GM19240 (cell line): ENCODE measurements at regions not wholly inside any gene's neighbourhood (a gene's known extent, or its start where the extent isn't known, plus 50 kb on each side); places are given as distances from the start of the nearest gene placed in this dataset.
"Not testable (repeated sequence)": the region's sequence is repeated elsewhere in the genome, so short reads cannot be mapped to it uniquely, and the experiment has no call there.

Experiments used
- DNase-seq: peaks from one replicate; pipeline ENCODE4 v3.0.0; 2011; ENCODE audit warnings: low spot score; ENCODE audit not compliant: insufficient read length

DNA sequence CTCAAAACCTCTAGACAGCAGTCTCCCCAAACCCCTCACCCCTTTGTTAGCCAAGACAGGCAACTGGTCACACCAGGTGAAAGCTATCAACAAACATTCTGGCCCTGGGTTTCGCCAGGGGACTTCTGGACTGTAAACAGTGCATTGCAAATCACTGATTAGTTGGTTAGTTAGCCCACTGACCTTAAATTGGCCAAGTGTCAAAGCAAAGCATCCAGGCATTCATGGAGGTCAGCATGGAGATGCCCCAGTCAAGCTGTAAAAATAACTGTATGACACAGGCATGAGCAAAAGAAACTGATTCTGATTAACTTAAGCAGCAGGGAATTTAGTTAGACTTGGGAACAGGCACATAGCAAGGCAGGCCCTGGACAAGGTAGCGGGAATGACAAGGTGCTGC is 156.0 kb upstream of the TTC29 start:
- DNase-seq: no peak

DNA sequence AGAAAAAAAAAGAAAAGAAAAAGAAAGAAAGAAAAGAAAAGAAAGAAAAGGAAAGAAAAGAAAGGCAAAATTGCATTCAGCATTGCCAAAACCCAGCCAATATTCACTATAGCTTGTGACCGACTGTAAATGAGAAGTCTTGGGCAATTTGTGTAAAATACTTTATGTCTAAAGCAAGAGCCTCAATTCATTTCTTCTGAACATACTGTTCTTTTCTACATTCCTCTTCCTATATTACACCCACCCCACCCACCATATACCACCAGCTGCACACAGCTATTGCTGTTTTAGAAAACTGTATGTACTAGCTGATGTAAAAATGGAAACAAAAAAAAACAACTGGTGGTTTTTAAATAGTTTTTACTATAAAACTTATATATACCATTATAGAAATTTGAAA is 156.9 kb upstream of the TTC29 start:
- no peak for DNase-seq

DNA sequence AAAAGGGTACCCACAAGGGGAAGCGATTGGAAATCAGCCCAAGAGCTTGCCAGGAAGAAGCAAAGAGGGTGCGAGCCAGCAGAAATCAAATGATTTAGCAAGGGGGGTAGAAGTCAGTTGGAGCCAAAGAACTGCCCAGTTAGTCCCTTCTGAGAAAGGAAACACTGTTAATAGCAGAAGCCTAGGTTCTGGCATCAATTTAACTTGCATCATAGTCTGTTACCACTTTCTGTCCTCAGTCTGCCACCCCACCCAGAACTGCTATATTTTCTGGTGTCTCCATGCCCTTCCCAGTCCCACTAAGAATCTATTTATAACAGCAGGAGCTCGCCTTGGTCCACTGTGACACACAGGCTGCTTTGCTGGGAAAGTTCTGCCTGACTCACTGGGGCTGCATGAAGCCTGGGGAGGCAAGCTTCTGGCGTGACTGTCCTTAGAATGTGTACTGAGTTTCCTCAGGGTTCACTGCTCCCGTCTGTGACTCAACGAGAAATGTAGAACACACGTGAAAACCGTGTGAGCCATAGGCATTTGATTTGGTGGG is 157.8 kb upstream of the TTC29 start:
- no peak for DNase-seq

DNA sequence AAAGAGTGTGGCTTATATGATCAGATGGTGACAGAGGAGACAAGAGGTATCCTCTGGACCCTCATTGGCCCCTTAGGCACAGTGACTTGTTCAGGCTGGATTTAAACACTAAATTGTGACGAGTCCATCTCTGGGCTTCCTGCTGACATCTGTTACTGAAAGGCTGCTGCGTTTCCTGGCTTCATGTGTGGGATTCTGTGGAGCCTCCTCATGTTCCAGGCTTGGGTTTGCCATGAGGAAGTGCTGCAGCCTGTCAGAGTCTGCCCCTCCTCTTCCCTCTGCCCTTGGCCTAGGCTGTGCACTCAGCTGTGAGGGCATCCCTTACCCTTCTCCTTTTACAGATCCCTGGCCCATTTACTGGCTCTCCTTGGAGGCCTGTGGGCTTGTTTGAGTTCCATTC is 159.1 kb upstream of the TTC29 start:
- DNase-seq: no peak

DNA sequence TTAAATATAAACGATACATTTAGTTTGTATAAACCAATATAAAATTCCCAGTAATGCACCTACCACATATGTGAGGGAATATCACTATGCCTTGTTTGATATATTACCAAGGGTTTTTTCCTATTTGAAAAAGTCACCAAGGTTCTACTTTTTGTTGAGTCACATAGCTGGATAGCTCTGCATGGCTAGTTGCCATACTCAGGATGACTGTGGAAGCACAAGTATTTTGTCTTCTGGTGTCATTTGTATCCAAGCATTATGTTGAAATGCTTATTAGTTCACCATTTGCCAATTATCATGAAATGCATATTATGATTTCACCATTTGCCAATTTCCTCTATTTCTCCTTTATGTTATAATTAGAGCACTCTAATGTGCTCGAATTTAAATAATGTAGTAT is 162.7 kb upstream of the TTC29 start:
- DNase-seq: no peak

DNA sequence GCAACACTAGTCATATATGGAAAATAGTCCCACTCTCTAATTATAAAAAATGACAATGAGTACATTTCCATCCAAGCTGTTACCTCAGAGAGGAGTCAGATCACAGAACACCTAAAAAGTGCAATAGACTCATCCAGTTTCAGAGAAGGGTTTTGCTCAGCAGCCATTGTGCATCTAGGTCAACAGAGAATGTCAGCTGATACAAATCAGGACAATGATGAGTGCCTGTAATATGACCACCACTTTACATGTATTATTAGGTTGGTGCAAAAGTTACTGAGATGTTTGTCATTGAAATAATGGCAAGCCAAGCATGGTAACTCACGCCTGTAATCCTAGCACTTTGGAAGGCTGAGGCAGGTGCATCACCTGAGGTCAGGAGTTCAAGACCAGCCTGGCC is 164.1 kb upstream of the TTC29 start:
- no peak for DNase-seq

DNA sequence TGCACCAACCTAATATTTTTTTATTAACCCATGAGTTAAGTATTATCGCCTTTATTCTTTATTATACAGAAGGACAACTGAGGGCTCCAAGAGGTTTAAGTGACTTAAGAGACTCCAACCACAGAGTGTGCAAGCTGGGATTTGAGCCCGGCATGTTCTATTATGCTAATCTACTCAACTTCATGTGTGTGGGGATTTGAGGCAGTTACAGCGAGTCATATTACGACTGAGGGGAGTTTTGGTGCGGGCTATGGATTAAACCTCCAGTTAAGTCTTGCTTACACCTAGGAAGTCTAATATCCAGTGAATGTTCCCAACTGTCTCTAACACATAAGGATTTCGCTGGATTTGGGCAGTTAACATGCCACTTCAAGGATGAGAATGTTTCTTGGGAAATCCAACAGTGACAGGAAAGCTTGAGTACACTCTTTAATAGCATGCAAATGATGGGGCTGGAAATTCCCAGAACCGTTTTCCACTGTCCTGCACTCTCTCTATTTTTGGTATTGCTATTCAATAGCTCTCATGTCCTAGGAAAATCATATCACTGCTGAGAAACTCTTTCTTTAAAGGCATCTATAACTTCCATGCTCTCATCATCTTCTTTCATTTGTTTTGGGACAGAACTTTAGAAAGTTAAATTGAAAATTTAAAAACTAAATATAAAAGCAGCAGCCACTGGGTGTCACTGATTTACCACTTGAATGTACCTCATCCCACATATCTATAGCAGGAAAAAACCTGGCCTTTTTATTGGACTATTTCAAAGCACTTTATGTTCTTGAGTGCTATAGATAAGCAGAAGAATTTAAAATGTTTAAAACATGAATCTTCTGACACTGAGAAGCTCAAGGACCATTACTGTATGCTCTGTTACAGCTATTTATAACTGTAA is 165.1 kb upstream of the TTC29 start:
- no peak for DNase-seq

DNA sequence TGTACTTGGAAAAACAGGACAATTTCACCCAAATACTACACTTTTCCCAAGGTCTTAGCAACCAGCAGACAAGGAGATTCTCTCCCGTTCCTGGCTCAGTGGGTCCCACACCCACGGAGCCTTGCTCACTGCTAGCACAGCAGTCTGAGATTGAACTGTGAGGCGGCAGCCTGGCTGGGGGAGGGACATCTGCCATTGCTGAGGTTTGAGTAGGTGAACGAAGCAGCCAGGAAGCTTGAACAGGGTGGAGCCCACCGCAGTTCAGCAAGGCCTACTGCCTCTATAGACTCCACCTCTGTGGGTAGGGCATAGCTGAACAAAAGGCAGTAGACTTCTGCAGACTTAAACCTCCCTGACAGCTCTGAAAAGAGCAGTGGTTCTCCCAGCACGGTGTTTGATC is 166.5 kb upstream of the TTC29 start:
- not testable (repeated sequence) for DNase-seq

DNA sequence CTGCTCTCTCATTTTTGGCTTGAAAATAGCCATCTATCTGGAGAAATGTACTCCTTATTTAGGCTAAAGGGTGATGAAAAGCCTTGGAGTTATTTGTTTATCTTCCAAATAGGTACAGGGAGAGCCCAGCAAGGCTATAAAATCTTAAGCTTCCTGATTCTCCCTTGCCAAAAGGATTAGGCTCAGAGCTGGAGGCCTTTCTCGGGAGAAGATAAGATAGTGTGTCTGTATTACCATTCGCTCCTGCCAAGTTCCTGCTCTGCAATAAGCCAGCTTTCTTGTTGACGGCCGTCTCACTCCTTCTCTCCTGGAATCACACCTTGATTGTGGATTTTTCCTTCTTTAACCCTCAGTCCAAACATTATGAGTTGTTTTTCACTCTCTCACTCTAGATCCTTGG is 171.8 kb upstream of the TTC29 start:
- no peak for DNase-seq

DNA sequence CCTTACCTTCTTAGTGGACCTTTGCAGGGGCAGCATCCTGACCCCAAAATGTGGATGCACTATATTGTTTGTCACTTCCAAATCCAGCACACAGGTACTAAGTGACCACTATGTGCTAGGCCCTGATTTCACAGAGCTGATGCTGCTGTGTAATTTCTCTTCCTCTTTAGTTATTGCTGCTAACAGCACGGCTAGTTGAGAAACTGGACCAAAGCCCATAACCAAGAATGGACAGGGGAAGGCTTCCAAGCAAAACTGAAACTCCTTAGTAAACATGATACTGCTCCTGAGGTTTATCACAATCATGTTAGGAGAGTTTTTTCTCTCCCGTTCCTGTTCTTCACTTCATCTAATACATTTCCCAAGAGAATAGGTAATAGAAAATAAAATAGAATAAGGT is 172.9 kb upstream of the TTC29 start:
- no peak for DNase-seq

DNA sequence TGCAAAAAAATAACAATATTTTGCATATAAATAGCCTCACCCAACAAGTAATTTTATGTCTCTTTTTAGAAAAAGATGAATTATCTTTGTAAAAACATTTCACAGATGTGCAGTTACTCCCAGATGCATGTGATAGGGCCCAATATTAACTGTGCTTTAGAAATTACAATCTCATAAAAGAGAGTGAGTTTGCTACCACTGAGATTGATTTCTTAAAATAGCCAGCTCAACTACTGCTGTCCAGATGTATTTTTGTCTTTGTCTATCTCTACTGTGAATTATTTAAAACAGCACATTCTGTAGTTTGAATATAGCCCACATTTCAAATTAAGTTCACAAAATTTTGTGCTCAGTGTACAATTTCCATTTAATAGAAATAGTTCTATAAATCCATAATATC is 177.0 kb upstream of the TTC29 start:
- no peak for DNase-seq

DNA sequence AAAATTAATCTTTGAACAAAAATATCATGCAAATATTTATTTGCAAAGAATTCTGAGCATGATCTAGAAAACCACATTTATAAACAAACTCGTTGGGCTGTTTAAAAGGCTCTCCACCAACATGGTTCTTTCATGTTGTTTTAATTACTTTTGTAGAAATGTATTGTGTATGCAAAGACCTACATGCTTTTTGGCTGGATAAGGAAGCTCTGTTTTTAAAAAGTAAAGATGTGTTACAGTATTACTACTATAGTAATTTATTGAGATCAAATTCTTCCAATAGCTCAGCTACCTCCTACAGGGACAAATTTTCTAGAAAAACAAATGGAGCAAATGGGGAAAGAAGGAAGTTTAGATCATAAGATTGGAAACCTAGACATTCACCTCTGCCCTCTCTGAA is 177.5 kb upstream of the TTC29 start:
- no peak for DNase-seq

DNA sequence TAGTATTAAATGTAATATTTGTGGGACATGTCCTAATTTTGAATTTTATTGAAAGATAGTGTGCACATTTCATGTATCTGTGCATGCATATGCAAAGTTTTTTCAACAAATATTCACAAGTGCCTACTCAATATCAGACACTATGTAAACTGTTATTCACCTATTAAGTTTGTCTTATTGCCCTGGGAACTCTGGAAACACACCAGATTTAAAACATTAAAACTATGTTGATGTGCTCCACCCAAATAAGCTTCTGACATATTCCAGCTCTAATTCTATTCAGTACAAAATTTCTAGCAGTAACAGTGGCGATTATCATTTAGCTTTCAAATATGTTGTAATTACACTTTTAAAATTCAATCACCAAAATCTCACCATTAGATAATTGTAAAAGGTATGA is 183.1 kb upstream of the TTC29 start:
- DNase-seq: no peak

DNA sequence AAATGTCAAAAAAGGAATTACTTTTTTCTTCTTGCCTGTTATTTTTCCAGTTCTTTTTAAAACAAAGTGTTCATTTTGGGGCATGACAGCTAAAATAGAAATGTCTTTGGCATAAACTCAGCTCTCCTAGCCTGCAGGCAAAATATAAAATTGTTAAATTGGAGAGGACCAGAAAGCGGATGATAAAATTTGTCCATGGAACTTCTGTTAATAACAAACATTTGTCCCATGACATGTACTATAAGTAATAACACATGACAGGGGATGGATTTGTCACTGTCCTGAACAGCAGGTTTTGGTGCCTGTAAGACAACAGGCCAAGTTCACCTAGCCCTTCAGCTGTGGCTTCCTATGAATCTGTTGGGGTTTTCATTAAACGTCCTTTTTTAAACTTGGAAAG is 184.0 kb upstream of the TTC29 start:
- DNase-seq: no peak

DNA sequence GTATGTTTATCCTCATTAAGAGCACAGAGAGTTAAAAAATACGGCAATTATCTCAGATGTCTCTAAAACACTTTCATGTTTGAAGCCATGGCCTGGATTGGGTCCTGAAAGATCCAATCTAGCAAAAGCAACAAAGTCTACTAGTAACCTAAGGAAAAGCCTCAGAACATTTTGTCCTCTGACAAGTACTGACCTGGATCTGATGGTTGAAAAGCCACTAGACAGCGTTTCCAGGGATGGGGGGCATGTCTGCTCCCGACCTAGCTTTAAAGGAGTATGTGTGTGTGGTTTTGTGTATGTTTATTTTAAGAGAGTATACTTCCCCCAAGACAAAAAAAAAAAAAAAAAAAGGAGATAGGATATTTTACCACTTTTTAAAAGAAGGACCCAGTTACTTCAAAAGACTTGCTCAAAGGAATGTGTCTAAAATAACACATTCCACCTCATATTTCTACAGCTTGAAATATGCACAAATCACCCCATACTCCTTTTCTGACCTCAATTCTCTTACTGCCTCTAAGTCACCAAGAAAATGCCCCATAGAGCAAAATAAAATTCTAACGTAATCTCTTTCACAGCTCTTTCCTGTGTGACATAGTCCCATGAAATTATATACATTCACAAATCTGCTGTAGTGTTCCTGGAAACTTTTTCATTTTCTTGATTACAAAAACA is 189.0 kb upstream of the TTC29 start:
- DNase-seq: no peak

DNA sequence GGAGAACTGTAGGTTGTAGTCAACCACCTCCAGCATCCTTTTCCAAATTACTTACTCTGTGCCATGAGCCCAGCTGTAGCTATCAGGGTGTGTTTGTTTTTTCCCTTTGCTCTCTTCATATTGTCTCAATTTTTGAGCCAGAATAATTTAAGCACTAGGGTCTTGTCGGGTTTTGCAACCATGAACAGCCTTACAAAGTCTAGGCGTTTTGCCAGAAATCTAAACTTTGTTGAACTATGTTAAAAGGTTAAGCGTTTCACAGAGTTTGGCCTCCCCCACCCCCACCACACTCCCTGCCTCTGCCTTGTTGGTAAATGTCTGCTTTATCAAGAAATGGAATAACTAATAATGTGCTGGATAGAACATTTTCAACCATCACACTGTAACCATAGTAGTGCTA is 190.6 kb upstream of the TTC29 start:
- no peak for DNase-seq

DNA sequence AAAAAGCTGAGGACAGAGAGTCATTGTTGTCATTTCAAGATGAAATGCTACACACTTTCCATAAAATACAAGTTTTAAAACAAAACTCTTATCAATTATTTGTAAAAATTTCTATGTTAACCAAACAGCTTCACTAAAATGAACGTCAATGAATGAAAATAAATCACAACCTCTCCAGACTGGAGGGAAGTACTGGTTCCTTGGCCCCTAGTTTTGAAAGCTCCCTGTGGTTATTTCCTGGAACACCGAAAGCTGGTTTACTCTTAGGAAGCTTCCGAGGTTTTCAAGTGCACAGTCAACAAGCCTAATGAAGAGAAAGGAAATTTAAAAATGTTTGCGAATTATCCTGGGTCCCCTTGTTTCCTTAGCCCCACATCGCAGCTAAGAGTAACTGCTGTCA is 191.1 kb upstream of the TTC29 start:
- no peak for DNase-seq

DNA sequence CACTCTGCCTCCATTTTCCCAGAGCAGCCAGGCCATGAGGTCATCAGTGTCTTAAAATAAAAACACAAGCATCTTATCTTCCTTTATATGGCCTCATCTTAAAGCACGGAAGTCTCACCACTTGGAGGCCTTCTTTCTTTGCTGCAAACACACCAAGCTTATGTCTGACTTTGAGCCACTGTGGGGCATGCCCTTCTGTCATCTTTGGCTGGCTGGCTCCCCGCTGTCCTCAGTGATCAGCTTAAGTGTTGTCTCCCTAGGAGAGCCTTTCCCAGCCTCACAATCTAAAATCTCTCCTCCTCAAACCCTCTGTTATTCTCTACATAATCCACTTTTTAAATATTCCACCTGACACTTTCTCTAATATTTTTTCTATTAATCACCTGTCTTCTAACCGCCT is 191.6 kb upstream of the TTC29 start:
- no peak for DNase-seq

DNA sequence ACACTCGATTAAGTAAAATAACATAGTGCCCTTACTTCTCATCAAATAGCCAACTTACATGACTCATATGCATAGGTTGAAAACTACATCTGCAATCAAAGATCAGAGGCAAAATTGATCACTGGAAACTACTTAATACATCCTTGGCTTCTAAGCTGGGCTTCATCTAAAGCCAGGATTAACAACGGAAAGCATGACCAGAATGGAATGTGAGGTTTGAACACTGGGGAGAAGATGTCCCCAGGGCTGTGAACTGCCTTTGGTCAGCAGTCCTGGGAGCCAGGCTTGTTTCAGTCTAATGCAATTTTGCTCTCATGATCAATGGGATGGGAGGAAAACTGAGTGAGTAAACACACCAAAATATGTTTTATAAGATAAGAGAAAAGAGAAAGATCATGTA is 192.5 kb upstream of the TTC29 start:
- no peak for DNase-seq

DNA sequence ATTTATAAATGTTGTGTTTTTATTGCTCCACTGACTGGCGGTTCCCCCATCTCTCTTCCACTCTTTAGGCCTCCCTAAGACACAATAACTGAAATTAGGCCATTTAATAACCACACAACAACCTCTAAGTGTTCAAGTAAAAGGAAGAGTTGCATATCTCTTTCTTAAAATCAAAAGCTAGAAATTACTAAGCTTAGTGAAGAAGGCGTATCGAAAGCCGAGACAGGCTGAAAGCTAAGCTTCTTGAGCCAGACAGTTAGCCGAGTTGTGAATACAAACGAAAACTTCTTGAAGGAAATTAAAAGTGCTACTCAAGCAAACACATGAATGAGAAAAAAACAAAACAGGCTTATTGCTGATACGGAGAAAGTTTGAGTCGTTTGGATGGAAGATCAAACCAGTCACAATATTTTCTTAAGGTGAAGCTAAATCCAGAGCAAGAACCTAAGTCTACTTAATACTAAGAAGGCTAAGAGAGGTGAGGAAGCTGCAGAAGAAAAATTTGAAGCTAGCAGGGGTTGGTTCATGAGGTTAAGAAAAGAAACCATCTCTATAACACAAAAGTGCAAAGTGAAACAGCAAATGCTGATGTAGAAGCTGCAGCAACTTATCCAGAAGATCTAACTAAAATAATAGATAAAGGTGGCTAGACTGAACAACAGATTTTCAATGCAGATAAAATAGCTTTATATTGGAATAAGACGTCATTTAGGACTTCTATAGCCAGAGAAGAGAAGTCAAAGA is 194.0 kb upstream of the TTC29 start:
- DNase-seq: no peak

DNA sequence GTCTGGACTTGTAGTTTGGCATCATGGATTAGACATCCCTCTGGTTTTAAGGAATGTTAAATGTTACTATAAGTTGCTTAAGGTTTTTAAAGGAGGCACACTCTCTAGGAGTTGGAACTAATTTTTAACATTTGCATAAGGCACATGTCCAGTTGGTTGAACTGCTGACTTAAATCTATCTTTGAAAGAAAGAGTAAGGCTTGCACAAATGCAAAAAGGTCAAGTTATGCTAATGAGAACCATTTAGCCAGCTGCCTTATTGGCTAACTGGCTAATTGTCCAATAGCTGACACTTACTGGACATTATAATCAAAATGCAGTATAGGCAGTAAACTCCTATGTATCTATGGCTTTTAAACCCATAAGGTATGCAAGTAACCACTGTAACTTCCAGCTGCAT is 206.1 kb upstream of the TTC29 start:
- DNase-seq: no peak
